Esophagus squamous epithelium (tissue), 4 donors: ENCODE measurements at regions not wholly inside any gene's neighbourhood (a gene's known extent, or its start where the extent isn't known, plus 50 kb on each side); places are given as distances from the start of the nearest gene placed in this dataset.

Experiments
- CTCF ChIP-seq, 6 experiments: fragments of 450-650 bp in 4 of 6; fragments of 200-600 bp in 2 of 6; sonication (generic) in 2 of 6; IDR thresholded peaks; one replicate each; pipeline ENCODE4 v1.5.1; 2016 to 2019; ENCODE audit warnings: antibody characterized with exemption in 6 of 6, mild to moderate bottlenecking in 4 of 6, moderate library complexity in 4 of 6
- POLR2A ChIP-seq, 4 donors: fragments of 450-650 bp; IDR thresholded peaks; one replicate each; pipeline ENCODE4 v1.6.1; 2017; ENCODE audit warnings: antibody characterized with exemption in 4 of 4, mild to moderate bottlenecking in 4 of 4, moderate library complexity in 3 of 4

DNA sequence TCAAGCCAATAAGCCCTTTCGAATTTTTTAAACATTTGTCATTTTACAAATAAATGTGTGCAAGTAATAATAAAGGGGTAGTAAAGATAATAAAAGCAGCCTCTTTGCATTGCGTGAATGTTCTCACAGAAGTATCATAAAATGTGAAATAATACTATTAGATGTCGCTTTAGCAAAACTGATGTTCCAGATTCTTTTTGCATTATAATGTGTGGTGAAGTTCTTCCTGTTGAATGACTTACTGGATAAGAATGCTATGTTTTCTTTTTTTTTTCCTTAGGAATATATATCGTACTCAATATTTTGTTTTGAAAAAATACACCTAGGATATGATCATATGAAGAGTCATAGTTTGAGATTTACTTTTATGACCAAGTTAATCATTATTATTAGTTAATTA, 85.2 kb upstream of the CDH12 start:
- no peak for TF ChIP-seq POLR2A (IDR thresholded peaks at IDR 0.05)
- no peak for TF ChIP-seq CTCF (IDR thresholded peaks at IDR 0.05)
